ENCODE measurements at regions not wholly inside any gene's neighbourhood (a gene's known extent, or its start where the extent isn't known, plus 50 kb on each side); places are given as distances from the start of the nearest gene placed in this dataset.

DNA sequence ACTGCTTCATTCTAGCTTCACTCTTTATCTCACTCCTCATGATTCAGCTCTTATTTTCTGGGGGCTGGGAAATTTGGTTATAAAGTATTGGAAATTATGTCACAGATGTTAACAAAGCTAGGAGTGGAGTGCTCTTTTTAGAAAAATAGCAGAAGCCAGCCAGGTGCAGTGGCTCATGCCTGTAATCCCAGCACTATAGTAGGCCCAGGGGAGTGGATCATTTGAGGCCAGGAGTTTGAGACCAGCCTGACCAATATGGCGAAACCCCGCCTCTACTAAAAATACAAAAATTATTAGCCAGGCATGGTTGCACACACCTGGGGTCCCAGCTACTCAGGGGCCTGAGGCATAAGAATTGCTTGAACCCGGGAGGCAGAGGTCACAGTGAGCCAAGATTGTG is 97.2 kb upstream of the GUCY1A1 start:
- Histone ChIP-seq H3K27ac (no peak overlapping the region), H3K79me2 (ENCODE audit: low read depth) (no peaks in the 10 kb centered on the region), H3K4me3 (no peak overlapping the region), H3K4me2 (no peak overlapping the region), H3K36me3 (no peaks in the 10 kb centered on the region), H4K20me1 (ENCODE audit: low read depth) (no peaks in the 10 kb centered on the region), H3K4me1 (peaks cover 12% of the 10 kb centered on the region), H2AFZ (replicated peaks) (no peak overlapping the region), H3K9ac (no peak overlapping the region), H3K9me3 (ENCODE audit: low read depth) (no peaks in the 10 kb centered on the region), H3F3A (ENCODE audit: low read depth) (no peaks in the 10 kb centered on the region), H3K27me3 (no peaks in the 10 kb centered on the region)
- Mint-ChIP-seq H3K4me1 (peaks cover 20% of the 10 kb centered on the region), H3K4me3 (no peak overlapping the region), H3K27me3 (ENCODE audit: insufficient read depth, low read depth) (no peaks in the 10 kb centered on the region), H3K36me3 (no peaks in the 10 kb centered on the region), H3K9me3 (peaks cover 5% of the 10 kb centered on the region), H3K27ac (no peak overlapping the region)
- TF ChIP-seq EZH2 (IDR thresholded peaks at IDR 0.05) (no peak), EZH2phosphoT487 (IDR thresholded peaks at IDR 0.05) (no peak)
- TF ChIP-seq, protein P1, sequence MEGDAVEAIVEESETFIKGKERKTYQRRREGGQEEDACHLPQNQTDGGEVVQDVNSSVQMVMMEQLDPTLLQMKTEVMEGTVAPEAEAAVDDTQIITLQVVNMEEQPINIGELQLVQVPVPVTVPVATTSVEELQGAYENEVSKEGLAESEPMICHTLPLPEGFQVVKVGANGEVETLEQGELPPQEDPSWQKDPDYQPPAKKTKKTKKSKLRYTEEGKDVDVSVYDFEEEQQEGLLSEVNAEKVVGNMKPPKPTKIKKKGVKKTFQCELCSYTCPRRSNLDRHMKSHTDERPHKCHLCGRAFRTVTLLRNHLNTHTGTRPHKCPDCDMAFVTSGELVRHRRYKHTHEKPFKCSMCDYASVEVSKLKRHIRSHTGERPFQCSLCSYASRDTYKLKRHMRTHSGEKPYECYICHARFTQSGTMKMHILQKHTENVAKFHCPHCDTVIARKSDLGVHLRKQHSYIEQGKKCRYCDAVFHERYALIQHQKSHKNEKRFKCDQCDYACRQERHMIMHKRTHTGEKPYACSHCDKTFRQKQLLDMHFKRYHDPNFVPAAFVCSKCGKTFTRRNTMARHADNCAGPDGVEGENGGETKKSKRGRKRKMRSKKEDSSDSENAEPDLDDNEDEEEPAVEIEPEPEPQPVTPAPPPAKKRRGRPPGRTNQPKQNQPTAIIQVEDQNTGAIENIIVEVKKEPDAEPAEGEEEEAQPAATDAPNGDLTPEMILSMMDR (IDR thresholded peaks at IDR 0.05): no peak
- no peak for DNase-seq (ENCODE audit: low spot score)

GRCh38 chr4:155568641-155569220 is 97.9 kb upstream of the GUCY1A1 start:
- H3K9me3 ChIP-seq (ENCODE audit: low read depth): no peaks in the 10 kb centered on the region
- no peaks in the 10 kb centered on the region for H3K36me3 ChIP-seq
- H3K27me3 Mint-ChIP-seq (ENCODE audit: insufficient read depth, low read depth): no peaks in the 10 kb centered on the region
- peaks cover 20% of the 10 kb centered on the region for H3K4me1 Mint-ChIP-seq
- TF ChIP-seq EZH2phosphoT487 (IDR thresholded peaks at IDR 0.05) (no peak), EZH2 (IDR thresholded peaks at IDR 0.05) (no peak)
- TF ChIP-seq, protein P1 (IDR thresholded peaks at IDR 0.05): no peak
- H4K20me1 ChIP-seq (ENCODE audit: low read depth): no peaks in the 10 kb centered on the region
- H3F3A ChIP-seq (ENCODE audit: low read depth): no peaks in the 10 kb centered on the region
- H3K4me2 ChIP-seq: peak overlapping the region; percentile 2
- no peak overlapping the region for H2AFZ ChIP-seq (replicated peaks)
- H3K4me3 Mint-ChIP-seq: no peak overlapping the region
- H3K79me2 ChIP-seq (ENCODE audit: low read depth): no peaks in the 10 kb centered on the region
- H3K27ac Mint-ChIP-seq: no peak overlapping the region
- H3K4me3 ChIP-seq: no peak overlapping the region
- H3K9me3 Mint-ChIP-seq: peaks cover 5% of the 10 kb centered on the region
- DNase-seq (ENCODE audit: low spot score): peak; percentile 70
- no peak overlapping the region for H3K9ac ChIP-seq
- peaks cover 12% of the 10 kb centered on the region for H3K4me1 ChIP-seq
- no peaks in the 10 kb centered on the region for H3K27me3 ChIP-seq
- no peak overlapping the region for H3K27ac ChIP-seq
- H3K36me3 Mint-ChIP-seq: no peaks in the 10 kb centered on the region

DNA sequence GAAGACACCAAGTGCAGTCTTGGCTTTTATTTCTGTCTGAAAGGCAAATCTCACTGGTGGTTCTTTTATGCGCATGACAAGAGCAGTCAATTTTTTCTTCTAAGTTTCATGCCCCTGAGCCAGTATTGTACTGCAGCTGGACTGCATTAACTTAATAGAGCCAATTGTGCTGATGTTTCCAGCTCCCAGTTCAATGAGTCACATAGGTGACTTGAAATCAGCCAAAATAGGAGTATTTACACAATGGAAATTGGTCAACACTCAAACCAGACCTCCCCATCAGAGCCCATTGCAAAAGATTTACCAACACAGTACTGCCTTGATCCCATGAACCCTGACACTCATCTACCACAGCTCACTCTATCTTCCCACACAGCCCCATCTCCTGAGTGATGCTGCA is 100.3 kb upstream of the GUCY1A1 start:
- no peaks in the 10 kb centered on the region for H3F3A ChIP-seq (ENCODE audit: low read depth)
- peaks cover 1% of the 10 kb centered on the region for H3K4me1 ChIP-seq
- H3K27ac ChIP-seq: no peak overlapping the region
- H3K36me3 Mint-ChIP-seq: no peaks in the 10 kb centered on the region
- H3K27me3 Mint-ChIP-seq (ENCODE audit: insufficient read depth, low read depth): no peaks in the 10 kb centered on the region
- H3K4me2 ChIP-seq: no peak overlapping the region
- no peak overlapping the region for H2AFZ ChIP-seq (replicated peaks)
- no peaks in the 10 kb centered on the region for H3K9me3 ChIP-seq (ENCODE audit: low read depth)
- no peak overlapping the region for H3K27ac Mint-ChIP-seq
- H3K9me3 Mint-ChIP-seq: no peaks in the 10 kb centered on the region
- no peaks in the 10 kb centered on the region for H3K27me3 ChIP-seq
- no peak for DNase-seq (ENCODE audit: low spot score)
- H3K9ac ChIP-seq: no peak overlapping the region
- H3K79me2 ChIP-seq (ENCODE audit: low read depth): no peaks in the 10 kb centered on the region
- H3K4me3 Mint-ChIP-seq: no peak overlapping the region
- H3K4me1 Mint-ChIP-seq: peaks cover 12% of the 10 kb centered on the region
- no peak overlapping the region for H3K4me3 ChIP-seq
- H3K36me3 ChIP-seq: no peaks in the 10 kb centered on the region
- TF ChIP-seq EZH2phosphoT487 (IDR thresholded peaks at IDR 0.05): no peak
- TF ChIP-seq EZH2 (IDR thresholded peaks at IDR 0.05): no peak
- TF ChIP-seq, protein P1 (IDR thresholded peaks at IDR 0.05): no peak
- H4K20me1 ChIP-seq (ENCODE audit: low read depth): no peaks in the 10 kb centered on the region

Data from neural progenitor cell (in vitro differentiated cells).